Hematopoietic multipotent progenitor cell treated with erythropoietin and hydrocortisone succinate and interleukin-3 and kit ligand, for 17 days (in vitro differentiated cells): ENCODE measurements at regions not wholly inside any gene's neighbourhood (a gene's known extent, or its start where the extent isn't known, plus 50 kb on each side); places are given as distances from the start of the nearest gene placed in this dataset.
"Not testable (repeated sequence)": the region's sequence is repeated elsewhere in the genome, so short reads cannot be mapped to it uniquely, and the experiment has no call there.

Experiments used
- DNase-seq: peaks from one replicate; pipeline ENCODE4 v3.0.0-alpha.2; 2015; ENCODE audit warnings: low spot score

DNA sequence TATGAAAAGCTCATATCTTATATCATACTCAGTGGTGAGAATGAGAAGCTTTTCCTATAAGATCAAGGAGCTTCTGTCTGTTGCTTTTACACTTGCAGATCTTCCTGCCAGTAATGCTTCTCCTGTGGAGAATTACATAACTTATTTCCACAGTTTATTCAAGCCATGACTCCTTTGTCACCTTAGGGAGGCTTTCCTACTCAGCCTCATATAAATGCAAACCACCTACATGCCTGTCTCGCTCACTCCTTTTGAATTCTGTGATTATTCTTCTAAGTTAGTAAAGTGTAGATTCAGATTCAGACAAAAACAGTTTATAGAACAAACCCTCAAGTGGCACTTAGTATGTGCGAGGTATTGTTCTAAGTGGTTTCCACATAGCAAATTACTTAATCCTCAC lies 716.1 kb upstream of the ANO3 start:
- DNase-seq = no peak

DNA sequence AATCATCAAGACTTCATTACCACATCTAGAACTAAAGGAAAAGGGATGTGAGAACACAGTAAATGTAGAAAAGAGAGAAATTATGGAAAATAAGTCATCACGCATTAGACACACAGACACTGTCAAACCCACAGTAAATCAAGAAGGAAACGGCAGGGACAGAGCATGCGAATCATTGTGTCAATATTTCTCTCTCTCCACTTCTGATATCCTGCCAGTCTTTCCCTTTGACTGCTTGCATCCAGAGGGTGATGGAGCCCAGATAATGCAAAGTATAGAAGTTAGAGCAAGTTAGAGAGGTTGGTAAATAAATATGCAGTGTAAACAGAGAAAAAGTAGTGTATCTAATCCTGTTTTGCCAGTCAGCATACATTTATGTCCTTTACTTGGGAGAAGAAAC lies 706.8 kb upstream of the ANO3 start:
- no peak for DNase-seq

DNA sequence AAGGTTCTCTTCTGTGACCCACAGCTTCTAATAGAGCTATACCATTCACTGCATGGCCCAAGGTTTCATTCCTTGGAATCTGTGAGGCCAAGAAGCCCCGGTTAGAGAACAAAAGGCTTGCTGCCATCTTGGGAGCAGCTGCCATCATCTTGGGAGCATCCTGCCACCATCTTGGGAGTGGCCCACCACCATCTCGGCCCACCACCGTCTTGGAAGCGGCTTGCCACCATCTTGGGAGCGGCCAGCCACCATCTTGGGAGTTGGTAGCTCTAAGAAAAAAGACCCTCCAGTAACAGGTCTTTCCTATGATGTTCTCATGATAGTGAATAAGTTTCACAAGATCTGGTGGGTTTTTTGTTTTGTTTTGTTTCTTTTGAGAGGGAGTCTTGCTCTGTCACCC lies 703.9 kb upstream of the ANO3 start:
- no peak for DNase-seq

DNA sequence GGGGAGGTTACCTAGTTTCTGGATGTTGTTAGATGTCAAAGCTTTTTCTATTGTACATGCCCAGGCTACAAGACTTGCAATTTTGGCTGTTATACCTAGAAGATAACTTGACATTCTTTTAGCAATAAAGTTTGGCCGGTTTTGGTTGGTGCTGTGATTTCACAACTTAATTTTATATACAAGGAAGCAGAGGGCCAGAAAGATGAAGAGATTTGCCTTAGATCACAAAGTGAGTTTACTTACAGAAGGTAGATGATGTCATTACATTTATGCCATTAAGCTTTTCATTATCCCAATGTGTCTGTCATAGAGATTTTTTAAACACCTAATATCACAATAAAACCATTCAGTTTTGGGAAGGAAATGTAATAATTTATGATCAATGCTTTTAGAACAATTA lies 698.7 kb upstream of the ANO3 start:
- no peak for DNase-seq

DNA sequence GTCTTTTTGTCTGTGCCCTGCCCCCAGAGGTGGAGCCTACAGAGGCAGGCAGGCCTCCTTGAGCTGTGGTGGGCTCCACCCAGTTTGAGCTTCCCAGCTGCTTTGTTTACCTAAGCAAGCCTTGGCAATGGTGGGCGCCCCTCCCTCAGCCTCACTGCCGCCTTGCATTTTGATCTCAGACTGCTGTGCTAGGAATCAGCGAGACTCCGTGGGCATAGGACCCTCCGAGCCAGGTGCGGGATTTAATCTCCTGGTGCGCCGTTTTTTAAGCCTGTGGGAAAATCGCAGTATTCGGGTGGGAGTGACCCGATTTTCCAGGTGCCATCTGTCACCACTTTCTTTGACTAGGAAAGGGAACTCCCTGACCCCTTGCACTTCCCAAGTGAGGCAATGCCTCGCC lies 682.7 kb upstream of the ANO3 start:
- DNase-seq = not testable (repeated sequence)

GRCh38 chr11:25650319-25650718 lies 681.6 kb upstream of the ANO3 start:
- DNase-seq = no peak

DNA sequence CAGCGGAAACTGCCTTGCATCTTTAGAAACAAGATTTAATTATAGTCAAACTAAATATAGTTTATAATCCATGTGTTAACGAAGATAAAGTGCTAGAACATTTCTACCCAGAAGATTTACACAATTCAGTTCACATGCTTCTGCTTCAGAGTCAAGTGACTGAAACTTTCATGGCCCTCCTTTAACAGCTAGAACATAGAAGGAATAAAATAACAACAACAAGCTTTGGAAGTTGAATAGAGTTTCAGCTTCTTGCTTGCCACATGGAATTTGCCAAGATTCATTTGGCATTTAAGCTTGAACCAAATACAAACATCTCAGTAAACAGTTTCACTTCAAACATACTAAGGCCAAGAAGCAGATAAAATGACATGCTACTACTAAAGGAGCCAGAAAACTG lies 676.3 kb upstream of the ANO3 start:
- DNase-seq = no peak

DNA sequence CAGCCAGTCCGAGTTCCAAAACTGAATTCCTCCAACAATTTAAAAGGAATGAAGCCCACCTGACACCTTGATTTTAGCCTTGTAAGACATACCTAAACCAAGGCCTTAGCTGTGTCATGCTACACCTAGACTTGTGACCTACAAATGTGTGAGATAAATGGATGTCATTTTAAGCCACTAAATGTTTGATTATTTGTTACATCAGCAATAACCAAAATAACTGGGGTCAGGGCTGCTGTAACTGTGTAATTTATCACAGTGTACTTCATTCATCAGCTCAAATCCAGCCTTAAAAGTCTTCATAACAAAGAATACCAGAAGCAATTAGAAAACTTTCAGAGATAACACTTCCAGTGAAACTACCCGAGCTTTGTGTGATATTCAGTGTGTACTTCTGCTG lies 673.0 kb upstream of the ANO3 start:
- DNase-seq = no peak

DNA sequence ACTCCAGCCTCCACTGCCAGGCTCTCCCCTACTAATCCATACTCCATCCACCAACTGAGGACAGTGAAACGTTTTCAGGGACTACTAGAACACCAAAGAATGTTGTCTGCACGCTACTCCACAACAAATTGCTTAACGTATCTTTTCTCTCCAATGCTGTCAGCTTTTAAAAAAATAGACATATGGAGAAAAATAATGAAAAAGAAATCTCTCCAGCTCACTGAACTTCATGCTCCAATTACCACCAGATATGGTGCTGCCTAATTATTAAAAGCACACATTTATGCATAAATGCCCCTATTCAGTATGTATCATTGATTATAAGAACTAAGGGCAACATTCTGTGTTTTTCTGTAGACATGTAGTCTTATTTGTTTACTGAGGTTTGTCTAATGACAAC lies 672.2 kb upstream of the ANO3 start:
- DNase-seq = no peak

DNA sequence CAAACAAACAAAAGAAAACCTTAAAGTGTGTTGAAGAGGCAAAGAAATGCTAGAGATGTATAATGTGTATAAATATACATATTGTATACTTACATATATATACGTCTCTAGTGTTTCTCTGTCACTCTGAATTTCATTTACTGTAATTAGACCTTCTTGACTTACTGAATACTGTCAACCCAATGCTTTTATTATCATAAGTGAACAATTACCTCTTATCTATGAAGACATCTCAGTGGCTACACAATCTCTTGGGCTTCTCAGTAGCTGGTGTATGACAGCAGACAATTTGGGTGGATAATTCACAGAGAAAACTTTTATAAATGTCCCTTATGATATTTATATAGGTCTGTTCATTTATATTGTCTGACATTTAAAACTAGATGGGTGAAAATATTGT lies 664.1 kb upstream of the ANO3 start:
- DNase-seq = no peak

DNA sequence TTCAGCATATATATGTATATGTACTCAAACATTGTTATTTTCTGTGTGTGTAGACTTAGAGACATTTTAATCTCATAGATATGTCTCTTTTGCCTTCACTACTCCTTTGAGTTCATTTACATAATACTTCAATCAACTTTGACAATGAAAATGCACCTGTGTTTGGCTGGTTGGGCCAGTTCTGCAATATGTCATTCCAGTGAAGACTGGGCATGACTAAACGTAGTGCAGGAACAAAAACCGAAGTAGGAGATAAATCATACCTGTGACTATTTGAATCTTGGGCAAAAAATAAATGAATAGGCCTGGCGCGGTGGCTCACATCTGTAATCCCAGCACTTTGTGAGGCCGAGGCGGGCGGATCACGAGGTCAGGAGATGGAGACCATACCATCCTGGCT lies 640.0 kb upstream of the ANO3 start:
- no peak for DNase-seq

DNA sequence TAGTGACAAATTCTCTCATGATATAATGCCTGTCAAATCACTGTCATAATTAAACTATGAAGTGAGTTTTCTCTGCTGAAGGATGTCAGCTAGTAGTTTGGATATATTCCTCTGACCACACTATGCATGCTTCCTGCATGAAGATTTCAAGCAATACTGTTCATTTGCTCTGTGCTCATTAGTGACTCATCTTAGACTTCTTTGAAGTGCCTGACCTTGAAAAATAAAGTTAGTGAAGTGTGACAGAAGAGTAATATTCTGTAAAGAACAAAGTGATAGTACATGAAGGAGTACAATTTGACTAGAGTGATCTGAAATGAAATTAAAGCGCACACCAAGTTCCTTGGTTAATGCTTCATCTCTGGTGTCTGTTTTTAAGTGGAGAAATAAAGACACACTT lies 629.5 kb upstream of the ANO3 start:
- DNase-seq = no peak

DNA sequence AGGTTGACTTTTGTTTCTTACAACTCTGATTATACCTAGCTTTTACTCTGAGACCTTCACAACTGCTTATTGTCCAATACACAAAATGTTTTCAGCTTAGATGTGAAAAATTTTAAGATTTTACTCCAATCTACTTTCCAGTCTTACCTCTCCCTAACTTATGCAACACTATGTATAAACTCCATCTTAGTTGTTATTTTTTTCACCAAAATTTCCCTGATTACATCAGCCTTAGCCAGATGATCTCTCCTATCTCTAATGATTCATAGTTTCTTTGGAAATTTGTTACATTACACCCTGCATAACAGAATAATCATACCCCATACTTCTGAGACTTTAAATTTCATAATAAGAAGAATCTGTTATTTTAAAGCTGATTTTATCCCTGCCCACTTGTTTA lies 621.0 kb upstream of the ANO3 start:
- DNase-seq = no peak

- no peak for DNase-seq
Measured at GRCh38 chr11:25727944-25728343, 604.0 kb upstream of the ANO3 start.

DNA sequence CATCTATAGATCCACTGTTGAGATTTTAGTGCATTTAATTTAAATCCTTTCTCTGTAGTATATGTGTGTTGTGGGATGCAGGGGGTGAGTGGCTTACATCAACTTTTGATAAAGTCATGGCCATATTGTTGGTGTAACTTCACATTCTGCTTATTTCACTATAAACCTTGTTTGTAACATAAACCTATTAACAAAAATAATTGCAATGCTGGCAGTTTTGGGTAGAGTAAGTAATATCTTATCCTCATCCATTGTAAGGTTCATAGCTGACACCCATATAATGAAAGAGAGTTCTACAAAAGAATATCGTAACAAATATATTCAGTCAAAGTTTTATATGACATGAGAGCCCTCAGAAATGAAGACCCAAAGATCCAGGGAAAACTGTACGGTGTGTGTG lies 601.7 kb upstream of the ANO3 start:
- DNase-seq = no peak

DNA sequence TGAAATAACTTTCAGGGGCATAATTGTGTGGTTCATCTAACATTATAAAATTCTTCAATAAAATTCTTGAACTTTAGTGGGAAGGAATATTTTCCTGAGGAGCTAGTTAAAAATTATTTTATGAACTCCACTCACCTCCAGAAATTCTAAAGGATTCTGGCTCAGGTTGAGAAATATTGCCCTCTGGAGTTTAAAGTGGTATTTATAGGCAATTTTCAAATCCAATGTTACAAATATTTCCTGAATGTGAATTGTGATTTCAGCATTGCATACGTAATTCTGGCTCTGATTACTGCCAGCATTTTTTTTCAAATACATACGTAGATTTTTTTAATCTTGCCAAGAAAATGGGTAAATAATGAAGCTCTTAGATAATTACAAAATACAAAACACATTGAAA lies 598.2 kb upstream of the ANO3 start:
- no peak for DNase-seq

- no peak for DNase-seq
Measured at GRCh38 chr11:25734591-25735211, 597.2 kb upstream of the ANO3 start.

DNA sequence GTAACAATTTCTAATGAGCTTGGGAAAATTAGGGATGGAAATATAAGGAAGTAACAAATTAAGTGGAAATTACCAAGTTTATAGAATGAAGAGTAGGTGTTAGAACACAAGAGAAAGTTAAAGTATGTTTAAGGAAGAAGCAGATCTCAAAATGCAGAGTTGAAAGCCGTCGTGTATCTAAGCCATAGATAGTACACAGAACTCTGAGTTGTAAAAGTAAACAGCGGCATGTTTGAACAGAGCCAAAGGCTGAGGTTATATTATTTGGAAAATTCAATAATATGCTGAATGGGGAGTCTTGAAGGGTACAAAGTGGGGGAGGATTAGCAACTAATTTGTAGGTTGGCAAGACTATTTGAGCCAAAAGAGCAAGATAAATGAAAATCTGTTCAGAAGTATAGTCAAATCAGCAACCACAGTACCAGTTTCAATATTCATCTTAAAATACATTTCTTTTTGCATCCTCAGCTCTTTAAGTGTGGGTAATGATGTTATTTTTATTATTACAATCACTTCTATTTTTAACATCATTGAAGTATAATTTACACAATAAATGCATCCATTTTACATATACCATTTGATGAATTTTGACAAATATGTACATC lies 594.8 kb upstream of the ANO3 start:
- no peak for DNase-seq

DNA sequence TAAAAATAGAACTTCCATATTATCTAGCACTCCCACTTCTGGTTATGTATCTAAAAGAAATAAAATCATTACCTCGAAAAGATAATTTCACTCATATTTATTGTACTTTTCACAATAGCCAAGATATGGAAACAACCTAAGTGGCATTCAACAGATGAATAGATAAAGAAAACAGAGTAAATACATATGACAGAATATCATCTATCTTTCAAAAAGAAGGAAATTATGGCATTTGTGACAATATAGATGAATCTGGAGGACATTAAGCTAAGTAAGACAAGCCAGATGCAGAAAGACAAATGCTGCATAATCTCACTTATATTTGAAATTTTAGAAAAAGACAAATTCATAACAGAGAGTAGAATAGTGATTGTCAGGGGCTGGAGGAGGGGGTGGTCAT lies 590.0 kb upstream of the ANO3 start:
- DNase-seq = no peak

DNA sequence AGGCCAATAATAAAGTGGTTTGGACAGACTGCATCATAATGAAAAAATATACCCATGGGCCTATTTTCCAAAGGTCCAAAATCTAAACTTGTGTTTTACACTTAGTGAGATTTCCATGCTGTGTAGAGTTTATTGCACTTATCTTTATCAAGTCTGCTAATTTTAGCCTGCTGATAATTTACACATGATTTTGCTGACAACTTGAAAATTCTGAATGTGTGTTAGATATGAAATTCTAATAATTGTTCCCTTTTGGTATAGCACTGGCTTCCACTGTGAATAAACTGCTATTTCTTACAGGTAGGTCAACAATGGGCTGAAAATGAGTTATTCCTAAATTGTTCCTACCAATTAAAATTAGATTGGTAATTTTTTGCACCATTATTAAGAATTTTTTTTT lies 589.1 kb upstream of the ANO3 start:
- no peak for DNase-seq

DNA sequence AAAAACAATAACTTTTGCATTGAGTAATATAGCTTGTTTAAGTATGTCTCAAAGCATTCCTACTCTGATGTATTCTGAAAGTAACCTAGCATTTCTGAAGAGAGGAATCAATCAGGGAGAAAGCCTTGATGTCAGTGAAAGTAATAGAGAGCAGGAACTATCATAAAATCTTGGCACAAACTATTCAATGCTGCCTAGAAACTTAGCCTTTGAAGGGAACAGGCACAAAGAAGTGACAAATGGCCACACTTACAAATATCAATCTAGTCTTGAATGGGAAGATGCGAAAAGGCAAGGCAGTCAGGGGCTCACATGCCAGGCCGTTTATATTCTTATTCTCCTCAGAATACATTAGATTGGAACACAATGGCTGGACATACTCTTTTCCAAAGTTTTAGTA lies 576.5 kb upstream of the ANO3 start:
- no peak for DNase-seq

GRCh38 chr11:25755918-25756584 lies 575.9 kb upstream of the ANO3 start:
- no peak for DNase-seq

DNA sequence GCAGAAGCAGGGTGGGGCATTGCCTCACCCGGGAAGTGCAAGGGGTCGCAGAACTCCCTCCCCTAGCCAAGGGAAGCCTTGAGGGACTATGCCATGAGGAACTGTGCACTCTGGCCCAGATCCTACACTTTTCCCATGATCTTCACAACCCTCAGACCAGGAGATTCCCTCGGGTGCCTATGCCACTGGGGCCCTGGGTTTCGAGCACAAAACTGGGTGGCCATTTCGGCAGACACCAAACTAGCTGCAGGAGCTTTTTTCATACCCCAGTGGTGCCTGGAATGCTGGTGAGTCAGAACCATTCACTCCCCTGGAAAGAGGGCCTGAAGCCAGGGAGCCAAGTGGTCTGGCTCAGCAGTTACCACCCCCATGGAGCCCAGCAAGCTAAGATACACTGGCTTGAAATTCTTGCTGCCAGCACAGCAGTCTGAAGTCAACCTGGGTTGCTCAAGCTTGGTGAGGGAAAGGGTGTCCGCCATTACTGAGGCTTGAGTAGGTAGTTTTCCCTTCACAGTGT lies 573.7 kb upstream of the ANO3 start:
- DNase-seq = no peak
